ENCODE measurements at regions not wholly inside any gene's neighbourhood (a gene's known extent, or its start where the extent isn't known, plus 50 kb on each side); places are given as distances from the start of the nearest gene placed in this dataset.

- no peaks in the 10 kb centered on the region for H3K4me1 ChIP-seq (ENCODE audit: control insufficient read depth in 2 of 2, insufficient read depth in 2 of 2, low read length in 2 of 2)
- no peak overlapping the region for H3K4me3 ChIP-seq (ENCODE audit: low read length in 2 of 2)
- no peaks in the 10 kb centered on the region for H3K27me3 ChIP-seq (ENCODE audit: control insufficient read depth in 2 of 2, insufficient read depth in 1 of 2, low read length in 1 of 2)
- no peaks in the 10 kb centered on the region for H3K36me3 ChIP-seq (ENCODE audit: control insufficient read depth in 2 of 2, insufficient read depth in 2 of 2, low read length in 1 of 2)
- no peak for DNase-seq (ENCODE audit: low read depth in 6 of 9, low spot score in 9 of 9)
- WGBS = 82% methylated on average over 1 of the region's 1 CpG
- no peak overlapping the region for H3K27ac ChIP-seq (ENCODE audit: low read depth in 1 of 2, low read length in 1 of 2)
- no peaks in the 10 kb centered on the region for H3K9me3 ChIP-seq (ENCODE audit: control insufficient read depth in 2 of 2, insufficient read depth in 1 of 2, low read length in 1 of 2)
Measured at GRCh38 chr2:118729760-118730159, 117.7 kb downstream of the EN1 start.

GRCh38 chr2:118728984-118729383 is 118.5 kb downstream of the EN1 start:
- Histone ChIP-seq H3K36me3 (ENCODE audit: control insufficient read depth in 2 of 2, insufficient read depth in 2 of 2, low read length in 1 of 2) (no peaks in the 10 kb centered on the region), H3K9me3 (ENCODE audit: control insufficient read depth in 2 of 2, insufficient read depth in 1 of 2, low read length in 1 of 2) (no peaks in the 10 kb centered on the region), H3K27me3 (ENCODE audit: control insufficient read depth in 2 of 2, insufficient read depth in 1 of 2, low read length in 1 of 2) (no peaks in the 10 kb centered on the region), H3K4me3 (ENCODE audit: low read length in 2 of 2) (no peak overlapping the region), H3K27ac (ENCODE audit: low read depth in 1 of 2, low read length in 1 of 2) (no peak overlapping the region), H3K4me1 (ENCODE audit: control insufficient read depth in 2 of 2, insufficient read depth in 2 of 2, low read length in 2 of 2) (no peaks in the 10 kb centered on the region)
- DNase-seq (ENCODE audit: low read depth in 6 of 9, low spot score in 9 of 9) = no peak

GRCh38 chr2:118726821-118727220 is 120.6 kb downstream of the EN1 start:
- no peaks in the 10 kb centered on the region for H3K4me1 ChIP-seq (ENCODE audit: control insufficient read depth in 2 of 2, insufficient read depth in 2 of 2, low read length in 2 of 2)
- H3K36me3 ChIP-seq (ENCODE audit: control insufficient read depth in 2 of 2, insufficient read depth in 2 of 2, low read length in 1 of 2) = no peaks in the 10 kb centered on the region
- DNase-seq (ENCODE audit: low read depth in 6 of 9, low spot score in 9 of 9) = no peak
- no peak overlapping the region for H3K27ac ChIP-seq (ENCODE audit: low read depth in 1 of 2, low read length in 1 of 2)
- no peaks in the 10 kb centered on the region for H3K27me3 ChIP-seq (ENCODE audit: control insufficient read depth in 2 of 2, insufficient read depth in 1 of 2, low read length in 1 of 2)
- no peak overlapping the region for H3K4me3 ChIP-seq (ENCODE audit: low read length in 2 of 2)
- no peaks in the 10 kb centered on the region for H3K9me3 ChIP-seq (ENCODE audit: control insufficient read depth in 2 of 2, insufficient read depth in 1 of 2, low read length in 1 of 2)

- no peak overlapping the region for H3K4me3 ChIP-seq (ENCODE audit: low read length in 2 of 2)
- H3K9me3 ChIP-seq (ENCODE audit: control insufficient read depth in 2 of 2, insufficient read depth in 1 of 2, low read length in 1 of 2) = no peaks in the 10 kb centered on the region
- H3K36me3 ChIP-seq (ENCODE audit: control insufficient read depth in 2 of 2, insufficient read depth in 2 of 2, low read length in 1 of 2) = no peaks in the 10 kb centered on the region
- no peak for DNase-seq (ENCODE audit: low read depth in 6 of 9, low spot score in 9 of 9)
- H3K4me1 ChIP-seq (ENCODE audit: control insufficient read depth in 2 of 2, insufficient read depth in 2 of 2, low read length in 2 of 2) = no peaks in the 10 kb centered on the region
- H3K27me3 ChIP-seq (ENCODE audit: control insufficient read depth in 2 of 2, insufficient read depth in 1 of 2, low read length in 1 of 2) = no peaks in the 10 kb centered on the region
- H3K27ac ChIP-seq (ENCODE audit: low read depth in 1 of 2, low read length in 1 of 2) = no peak overlapping the region
- 89% methylated on average over 4 of the region's 4 CpGs for WGBS
Measured at GRCh38 chr2:118723394-118723793, 124.1 kb downstream of the EN1 start.

GRCh38 chr2:118722976-118723375 is 124.5 kb downstream of the EN1 start:
- 87% methylated on average over 3 of the region's 3 CpGs for WGBS
- H3K9me3 ChIP-seq (ENCODE audit: control insufficient read depth in 2 of 2, insufficient read depth in 1 of 2, low read length in 1 of 2) = no peaks in the 10 kb centered on the region
- no peaks in the 10 kb centered on the region for H3K36me3 ChIP-seq (ENCODE audit: control insufficient read depth in 2 of 2, insufficient read depth in 2 of 2, low read length in 1 of 2)
- no peaks in the 10 kb centered on the region for H3K27me3 ChIP-seq (ENCODE audit: control insufficient read depth in 2 of 2, insufficient read depth in 1 of 2, low read length in 1 of 2)
- no peak overlapping the region for H3K4me3 ChIP-seq (ENCODE audit: low read length in 2 of 2)
- no peak overlapping the region for H3K27ac ChIP-seq (ENCODE audit: low read depth in 1 of 2, low read length in 1 of 2)
- no peak for DNase-seq (ENCODE audit: low read depth in 6 of 9, low spot score in 9 of 9)
- no peaks in the 10 kb centered on the region for H3K4me1 ChIP-seq (ENCODE audit: control insufficient read depth in 2 of 2, insufficient read depth in 2 of 2, low read length in 2 of 2)

GRCh38 chr2:118721817-118722551 is 125.5 kb downstream of the EN1 start:
- Histone ChIP-seq H3K27ac (ENCODE audit: low read depth in 1 of 2, low read length in 1 of 2) (no peak overlapping the region), H3K4me1 (ENCODE audit: control insufficient read depth in 2 of 2, insufficient read depth in 2 of 2, low read length in 2 of 2) (no peaks in the 10 kb centered on the region)
- WGBS = 92% methylated on average over 11 of the region's 11 CpGs

GRCh38 chr2:118720866-118721265 is 126.6 kb downstream of the EN1 start:
- H3K36me3 ChIP-seq (ENCODE audit: control insufficient read depth in 2 of 2, insufficient read depth in 2 of 2, low read length in 1 of 2) = no peaks in the 10 kb centered on the region
- H3K4me1 ChIP-seq (ENCODE audit: control insufficient read depth in 2 of 2, insufficient read depth in 2 of 2, low read length in 2 of 2) = no peaks in the 10 kb centered on the region
- no peak for DNase-seq (ENCODE audit: low read depth in 6 of 9, low spot score in 9 of 9)
- H3K4me3 ChIP-seq (ENCODE audit: low read length in 2 of 2) = no peak overlapping the region
- whole genome bisulfite sequencing = 91% methylated on average over 4 of the region's 4 CpGs
- no peaks in the 10 kb centered on the region for H3K9me3 ChIP-seq (ENCODE audit: control insufficient read depth in 2 of 2, insufficient read depth in 1 of 2, low read length in 1 of 2)
- no peaks in the 10 kb centered on the region for H3K27me3 ChIP-seq (ENCODE audit: control insufficient read depth in 2 of 2, insufficient read depth in 1 of 2, low read length in 1 of 2)
- no peak overlapping the region for H3K27ac ChIP-seq (ENCODE audit: low read depth in 1 of 2, low read length in 1 of 2)

More at GRCh38 chr2:118721817-118722551, 125.5 kb downstream of the EN1 start:
- DNase-seq (ENCODE audit: low read depth in 6 of 9, low spot score in 9 of 9) = no peak
- no peaks in the 10 kb centered on the region for H3K36me3 ChIP-seq (ENCODE audit: control insufficient read depth in 2 of 2, insufficient read depth in 2 of 2, low read length in 1 of 2)
- no peak overlapping the region for H3K4me3 ChIP-seq (ENCODE audit: low read length in 2 of 2)
- H3K9me3 ChIP-seq (ENCODE audit: control insufficient read depth in 2 of 2, insufficient read depth in 1 of 2, low read length in 1 of 2) = no peaks in the 10 kb centered on the region
- no peaks in the 10 kb centered on the region for H3K27me3 ChIP-seq (ENCODE audit: control insufficient read depth in 2 of 2, insufficient read depth in 1 of 2, low read length in 1 of 2)

GRCh38 chr2:118718921-118719320 is 128.5 kb downstream of the EN1 start:
- DNase-seq (ENCODE audit: low read depth in 6 of 9, low spot score in 9 of 9) = no peak
- Histone ChIP-seq H3K36me3 (ENCODE audit: control insufficient read depth in 2 of 2, insufficient read depth in 2 of 2, low read length in 1 of 2) (no peaks in the 10 kb centered on the region), H3K27ac (ENCODE audit: low read depth in 1 of 2, low read length in 1 of 2) (no peak overlapping the region), H3K27me3 (ENCODE audit: control insufficient read depth in 2 of 2, insufficient read depth in 1 of 2, low read length in 1 of 2) (no peaks in the 10 kb centered on the region), H3K4me1 (ENCODE audit: control insufficient read depth in 2 of 2, insufficient read depth in 2 of 2, low read length in 2 of 2) (no peaks in the 10 kb centered on the region), H3K4me3 (ENCODE audit: low read length in 2 of 2) (no peak overlapping the region), H3K9me3 (ENCODE audit: control insufficient read depth in 2 of 2, insufficient read depth in 1 of 2, low read length in 1 of 2) (no peaks in the 10 kb centered on the region)

- WGBS = 85% methylated on average over 6 of the region's 6 CpGs
- no peaks in the 10 kb centered on the region for H3K36me3 ChIP-seq (ENCODE audit: control insufficient read depth in 2 of 2, insufficient read depth in 2 of 2, low read length in 1 of 2)
- no peak overlapping the region for H3K4me3 ChIP-seq (ENCODE audit: low read length in 2 of 2)
- no peak for DNase-seq (ENCODE audit: low read depth in 6 of 9, low spot score in 9 of 9)
- no peak overlapping the region for H3K27ac ChIP-seq (ENCODE audit: low read depth in 1 of 2, low read length in 1 of 2)
- H3K27me3 ChIP-seq (ENCODE audit: control insufficient read depth in 2 of 2, insufficient read depth in 1 of 2, low read length in 1 of 2) = no peaks in the 10 kb centered on the region
- no peaks in the 10 kb centered on the region for H3K9me3 ChIP-seq (ENCODE audit: control insufficient read depth in 2 of 2, insufficient read depth in 1 of 2, low read length in 1 of 2)
- H3K4me1 ChIP-seq (ENCODE audit: control insufficient read depth in 2 of 2, insufficient read depth in 2 of 2, low read length in 2 of 2) = no peaks in the 10 kb centered on the region
Measured at GRCh38 chr2:118716102-118716501, 131.3 kb downstream of the EN1 start.

- Histone ChIP-seq H3K9me3 (ENCODE audit: control insufficient read depth in 2 of 2, insufficient read depth in 1 of 2, low read length in 1 of 2) (no peaks in the 10 kb centered on the region), H3K36me3 (ENCODE audit: control insufficient read depth in 2 of 2, insufficient read depth in 2 of 2, low read length in 1 of 2) (no peaks in the 10 kb centered on the region), H3K27me3 (ENCODE audit: control insufficient read depth in 2 of 2, insufficient read depth in 1 of 2, low read length in 1 of 2) (no peaks in the 10 kb centered on the region), H3K4me3 (ENCODE audit: low read length in 2 of 2) (no peak overlapping the region), H3K4me1 (ENCODE audit: control insufficient read depth in 2 of 2, insufficient read depth in 2 of 2, low read length in 2 of 2) (no peaks in the 10 kb centered on the region), H3K27ac (ENCODE audit: low read depth in 1 of 2, low read length in 1 of 2) (no peak overlapping the region)
- no peak for DNase-seq (ENCODE audit: low read depth in 6 of 9, low spot score in 9 of 9)
- 83% methylated on average over 6 of the region's 6 CpGs for WGBS
Measured at GRCh38 chr2:118714118-118714517, 133.3 kb downstream of the EN1 start.
